ENCODE measurements at regions not wholly inside any gene's neighbourhood (a gene's known extent, or its start where the extent isn't known, plus 50 kb on each side); places are given as distances from the start of the nearest gene placed in this dataset.

DNA sequence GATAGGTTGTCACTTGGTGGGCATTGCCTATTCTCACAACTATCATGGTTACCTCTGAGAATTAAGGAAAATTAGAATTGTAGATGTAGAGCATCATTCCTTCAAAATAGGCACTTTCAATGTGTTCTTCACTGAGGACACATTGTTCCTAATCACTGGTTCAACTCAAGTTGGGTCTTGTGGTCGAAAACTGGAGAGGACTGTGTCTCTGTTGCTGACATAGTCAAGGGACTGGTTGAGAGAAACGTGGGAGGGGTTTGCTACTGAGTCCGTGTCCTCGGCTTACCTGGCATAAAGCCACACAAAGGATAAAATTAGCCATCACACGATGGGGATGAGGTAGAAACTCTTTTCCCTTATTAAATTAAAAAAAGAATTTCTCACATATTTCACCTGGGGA, 205.9 kb upstream of the CD180 start:
- TF ChIP-seq CBFB (CRISPR knock-in tag; IDR thresholded peaks at IDR 0.05; ENCODE audit: low read depth) (no peak), ZNF263 (CRISPR knock-in tag; IDR thresholded peaks at IDR 0.05; ENCODE audit: low read depth) (no peak), ZBTB21 (CRISPR knock-in tag; IDR thresholded peaks at IDR 0.05; ENCODE audit: borderline replicate concordance) (no peak), ATF6 (CRISPR knock-in tag; IDR thresholded peaks at IDR 0.05) (no peak), CTCF (IDR thresholded peaks at IDR 0.05) (no peak)

Measured in WTC11 (cell line).